Middle frontal gyrus (tissue), 1 donor: ENCODE measurements at regions not wholly inside any gene's neighbourhood (a gene's known extent, or its start where the extent isn't known, plus 50 kb on each side); places are given as distances from the start of the nearest gene placed in this dataset.

Source experiments
- DNase-seq: peaks from one replicate; pipeline ENCODE4 v3.0.0-alpha.2; 2015; ENCODE audit warnings: low spot score; ENCODE audit errors: extremely low spot score

DNA sequence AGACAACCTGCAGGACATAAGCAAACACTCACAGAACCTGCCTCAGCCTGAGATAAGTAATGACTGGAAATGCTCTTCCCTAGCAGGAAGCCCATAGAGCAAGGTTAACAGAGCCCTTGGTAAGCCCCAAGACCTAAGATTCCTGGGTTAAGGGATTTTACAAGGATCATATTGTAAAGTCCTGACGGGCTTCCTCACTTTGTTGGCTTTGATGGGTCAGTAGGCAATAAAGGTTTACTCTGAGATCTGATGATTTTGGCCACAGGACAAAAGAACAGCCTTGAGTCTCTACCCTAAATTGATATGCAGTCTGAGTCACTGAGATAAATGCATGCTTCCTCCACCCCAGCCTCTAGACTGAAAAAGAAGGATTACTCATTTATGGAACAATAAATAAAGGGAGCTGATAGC lies 270.8 kb downstream of the HTR7 start:
- DNase-seq, result no peak

DNA sequence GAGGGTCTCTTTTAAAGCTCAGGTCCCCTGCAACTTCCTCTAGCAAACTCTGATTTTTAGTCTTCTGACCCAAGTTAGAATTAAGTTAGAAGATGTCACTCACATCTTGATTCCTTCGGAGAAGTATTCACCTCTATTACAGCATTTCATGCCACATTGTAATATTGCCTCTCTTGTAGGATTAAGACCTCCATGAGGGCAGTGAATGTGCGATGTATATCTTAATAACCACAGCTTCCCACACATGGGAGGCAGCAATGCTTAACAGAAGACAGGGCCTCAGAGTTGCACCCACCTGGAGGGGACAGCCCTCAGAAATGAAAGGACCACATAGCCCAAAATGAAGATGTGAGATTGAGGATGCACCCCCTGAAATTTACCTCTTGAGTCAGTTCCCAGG lies 270.3 kb downstream of the HTR7 start:
- no peak for DNase-seq

- DNase-seq, result no peak
Measured at GRCh38 chr10:90588222-90588621, 269.6 kb downstream of the HTR7 start.

GRCh38 chr10:90589825-90590224 lies 268.0 kb downstream of the HTR7 start:
- no peak for DNase-seq

DNA sequence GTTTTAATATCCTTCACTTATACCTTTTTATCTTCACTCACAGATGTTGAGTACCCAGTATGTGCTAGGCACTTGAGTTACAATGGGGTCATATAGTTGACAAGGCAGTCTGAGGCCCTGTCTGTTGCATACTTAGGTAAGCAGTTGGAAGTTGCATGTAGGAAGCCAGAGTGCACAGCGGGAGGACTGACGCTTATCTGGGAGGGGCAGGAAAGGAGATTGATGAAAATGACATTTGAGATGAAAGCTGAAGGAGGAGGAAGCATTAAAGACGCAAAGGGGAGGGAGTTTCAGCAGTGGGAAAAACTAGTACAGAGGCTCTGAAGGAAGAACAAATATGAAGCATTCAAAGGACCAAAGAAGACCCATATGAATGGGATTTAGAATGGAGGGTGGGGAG lies 266.2 kb downstream of the HTR7 start:
- DNase-seq, result no peak

DNA sequence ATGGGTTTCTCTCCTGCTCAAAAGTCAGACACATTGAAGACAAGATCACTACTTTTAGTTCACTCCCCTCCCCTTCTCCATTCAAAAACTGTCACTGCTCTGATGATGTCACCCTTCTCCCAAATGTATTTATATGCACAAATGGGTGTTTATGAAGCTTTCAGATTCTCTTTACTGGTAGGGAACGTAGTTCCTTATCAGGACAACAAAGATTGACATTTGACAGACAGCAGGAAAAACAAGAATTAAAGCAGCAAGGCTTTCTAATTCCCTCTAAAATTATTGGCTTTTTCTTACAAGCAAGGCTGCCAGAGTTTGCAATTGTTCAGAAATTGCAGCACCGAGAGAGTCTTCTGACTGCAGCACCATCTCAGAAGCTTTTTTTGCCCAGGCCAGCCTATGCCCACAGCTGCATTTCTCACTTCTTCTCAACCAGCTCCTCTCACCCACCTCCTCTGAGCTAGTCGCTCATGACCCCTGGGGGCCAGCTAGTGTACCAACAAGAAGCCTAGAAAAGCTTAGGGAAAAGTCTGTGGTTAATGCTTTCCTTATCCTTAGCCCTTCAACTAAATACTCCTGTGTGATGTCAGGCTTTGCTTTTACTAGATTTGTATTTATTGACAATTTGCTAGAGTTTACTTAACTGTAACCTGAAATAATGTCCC lies 265.1 kb downstream of the HTR7 start:
- DNase-seq, result no peak

DNA sequence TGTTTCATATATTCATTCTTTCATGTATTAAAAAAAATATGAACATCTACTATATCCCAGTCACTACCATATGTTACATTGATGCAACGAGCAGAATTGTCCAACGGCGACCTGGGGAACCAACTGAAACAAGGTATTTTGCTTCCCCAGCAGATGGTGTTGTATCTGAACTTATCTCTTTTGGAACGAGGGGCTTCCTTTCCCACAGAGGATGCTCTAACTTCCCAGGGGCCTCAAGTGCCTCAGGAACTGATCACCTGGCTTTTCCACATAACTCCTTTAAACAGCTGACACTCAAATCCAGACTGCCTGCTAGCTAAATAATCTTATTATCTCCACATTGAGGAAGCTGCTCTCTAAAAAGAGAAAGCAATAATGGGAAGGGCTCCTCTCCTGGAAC lies 259.3 kb downstream of the HTR7 start:
- DNase-seq, result no peak

GRCh38 chr10:90602862-90603610 lies 254.8 kb downstream of the HTR7 start:
- no peak for DNase-seq

GRCh38 chr10:90604636-90605035 lies 253.2 kb downstream of the HTR7 start:
- DNase-seq, result no peak

DNA sequence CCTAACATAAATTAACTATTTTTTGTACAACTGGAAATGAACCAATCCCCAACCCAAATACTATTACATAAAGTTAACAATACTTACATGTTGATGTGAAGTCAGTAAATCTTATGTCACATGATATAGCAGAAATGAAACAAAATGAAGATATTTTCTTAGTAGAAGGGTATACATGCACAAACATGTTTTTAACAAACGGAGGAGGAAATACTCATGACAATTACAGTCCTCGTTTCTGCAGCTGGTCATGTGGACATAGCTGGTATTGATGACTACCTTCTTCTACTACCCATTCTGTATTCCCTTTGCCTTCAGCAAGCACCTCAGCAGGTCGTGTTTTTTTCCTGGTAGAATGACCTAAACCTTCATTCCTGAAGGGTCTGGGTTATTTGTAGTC lies 252.3 kb downstream of the HTR7 start:
- no peak for DNase-seq

- no peak for DNase-seq
Measured at GRCh38 chr10:90612276-90612675, 245.6 kb downstream of the HTR7 start.

- DNase-seq, result no peak
Measured at GRCh38 chr10:90614631-90615030, 243.2 kb downstream of the HTR7 start.

GRCh38 chr10:90621577-90621976 lies 236.3 kb downstream of the HTR7 start:
- DNase-seq, result no peak

DNA sequence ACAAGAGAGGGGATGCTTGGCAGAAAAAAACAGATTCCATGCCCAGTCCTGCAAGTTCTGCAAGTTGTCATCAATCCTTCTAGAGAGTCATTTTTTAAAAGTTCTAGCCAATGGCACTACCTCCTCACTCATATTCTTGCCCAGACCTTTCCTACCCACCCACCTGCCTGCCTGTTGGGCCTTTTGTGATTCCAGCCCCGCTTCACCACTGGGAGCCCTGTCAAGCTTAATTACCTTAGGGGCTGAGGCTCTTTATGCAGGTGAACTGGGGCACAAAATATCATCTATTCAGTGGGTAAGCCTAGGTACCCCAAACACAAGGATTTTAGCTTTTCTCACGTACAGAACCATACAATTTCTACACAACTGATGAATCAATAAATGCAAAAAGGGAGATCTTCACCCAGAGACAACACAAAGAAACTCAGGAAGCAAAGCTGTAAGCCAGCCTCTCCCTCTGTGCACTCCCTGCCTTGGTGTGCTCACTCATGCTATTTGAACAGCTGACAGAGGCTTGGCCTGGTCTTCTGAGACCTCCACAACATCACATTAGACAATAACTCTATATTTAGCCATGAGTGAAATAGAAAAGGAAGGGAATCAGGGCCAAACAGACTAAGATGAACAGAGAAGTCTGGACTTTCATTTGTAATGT lies 222.6 kb downstream of the HTR7 start:
- no peak for DNase-seq

DNA sequence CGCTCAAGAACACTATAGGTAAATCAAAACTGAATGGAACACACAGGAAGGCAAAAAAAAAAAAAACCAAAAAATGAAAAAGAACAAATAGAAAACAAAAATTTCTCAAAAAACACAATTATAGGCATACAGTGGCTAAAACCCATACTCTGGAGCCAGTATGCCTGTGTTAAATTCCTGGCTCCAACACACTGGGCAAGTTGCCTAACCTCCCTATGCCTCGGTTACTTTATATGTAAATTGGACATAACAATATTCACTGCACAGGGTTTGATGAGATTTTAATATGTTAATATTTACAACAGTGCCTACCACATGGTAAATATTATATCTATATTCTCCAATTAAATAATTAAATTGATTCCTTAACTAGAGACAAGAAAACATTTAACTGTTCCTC lies 217.1 kb downstream of the HTR7 start:
- DNase-seq, result no peak

GRCh38 chr10:90641731-90642130 lies 216.1 kb downstream of the HTR7 start:
- no peak for DNase-seq

DNA sequence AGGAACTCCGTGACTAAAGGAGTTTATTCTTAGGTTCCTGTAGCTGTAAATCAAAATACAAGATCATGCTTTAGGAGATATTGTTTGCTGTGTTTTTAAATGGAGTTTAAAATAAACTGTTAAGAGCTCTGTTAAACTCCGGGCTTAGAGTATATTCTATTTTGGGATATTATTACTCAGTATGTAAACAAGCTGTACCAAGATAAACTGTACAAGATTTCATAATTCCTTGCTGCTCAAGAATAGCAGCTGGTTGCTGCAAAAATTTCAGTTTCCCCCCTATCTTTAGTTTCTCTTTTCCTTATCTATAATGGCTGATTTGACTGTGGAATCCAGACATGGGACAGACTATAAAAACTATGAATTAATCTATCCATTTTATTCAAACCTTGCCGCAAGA lies 215.7 kb downstream of the HTR7 start:
- DNase-seq, result no peak

DNA sequence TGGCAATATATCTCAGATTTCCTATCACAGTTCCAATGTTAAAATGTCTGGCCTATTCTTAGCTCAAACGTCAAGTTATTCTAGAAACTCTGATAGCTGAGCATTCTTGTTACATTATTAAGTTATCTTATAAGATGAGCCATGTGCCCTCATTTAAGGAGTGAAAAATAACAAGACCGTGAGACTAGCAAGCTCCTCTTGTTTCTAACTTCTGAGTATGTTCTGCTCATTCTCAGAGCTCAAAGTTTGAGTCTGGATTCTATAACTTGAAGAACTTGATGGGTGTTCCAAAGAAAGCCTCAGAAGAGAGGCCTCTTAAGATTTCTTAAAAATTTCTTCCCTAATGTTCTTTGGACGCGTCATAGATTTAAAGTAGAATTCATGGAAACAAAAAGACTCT lies 215.2 kb downstream of the HTR7 start:
- no peak for DNase-seq

DNA sequence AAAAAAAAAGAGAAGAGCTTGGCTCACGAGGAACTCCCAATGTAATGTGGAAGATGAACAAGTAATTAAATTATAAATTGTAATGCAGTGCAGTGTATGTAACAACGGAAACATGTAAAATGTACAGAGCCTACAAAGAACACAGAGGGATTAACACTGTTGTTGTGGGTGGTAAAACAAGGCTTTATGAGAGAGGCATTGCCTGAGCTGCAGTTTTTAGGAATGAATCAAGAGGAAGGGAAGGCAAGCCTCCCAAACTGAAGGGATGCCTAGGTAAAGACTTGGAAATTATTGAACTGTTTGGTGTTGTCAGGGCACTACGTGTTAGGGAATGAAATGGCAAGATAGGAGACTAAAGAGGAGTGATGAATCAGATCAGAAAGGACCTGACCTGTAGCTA lies 213.7 kb downstream of the HTR7 start:
- no peak for DNase-seq

DNA sequence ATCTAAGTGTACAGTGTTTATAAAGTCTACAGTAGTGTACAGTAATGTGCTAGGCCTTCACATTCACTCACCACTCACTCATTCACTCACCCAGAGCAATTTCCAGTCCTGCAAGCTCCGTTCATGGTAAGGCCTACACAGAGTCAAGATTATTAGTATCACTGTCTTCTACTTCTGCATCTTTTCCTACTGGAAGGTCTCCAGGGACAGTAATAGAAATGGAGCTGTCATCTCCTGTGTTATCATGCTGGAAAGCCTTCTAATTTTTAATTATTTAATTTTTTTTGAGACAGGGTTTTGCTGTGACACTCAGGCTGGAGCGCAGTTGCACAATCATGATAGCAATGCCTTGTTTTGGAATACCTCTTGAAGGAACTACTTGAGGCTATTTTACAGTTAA lies 207.0 kb downstream of the HTR7 start:
- DNase-seq, result no peak

- no peak for DNase-seq
Measured at GRCh38 chr10:90652519-90652918, 205.3 kb downstream of the HTR7 start.

DNA sequence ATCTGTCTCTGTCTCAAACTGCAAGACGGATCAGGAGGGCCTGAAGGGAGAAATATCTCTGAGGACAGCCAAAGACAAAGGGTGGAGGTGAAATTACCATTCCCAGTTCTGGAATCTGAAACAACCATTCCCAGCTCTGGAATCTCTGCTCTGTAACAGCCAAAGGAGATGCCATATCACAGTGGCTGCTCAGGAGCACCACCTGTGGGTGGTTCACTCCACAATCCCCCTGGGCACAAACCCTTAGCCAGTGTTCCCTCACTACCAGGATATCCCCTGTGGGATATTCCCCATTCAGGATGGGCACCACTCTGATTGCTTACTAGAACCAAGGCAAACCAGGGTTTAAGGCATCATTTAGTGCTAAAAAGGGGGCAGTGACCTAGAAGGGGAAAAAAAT lies 199.0 kb downstream of the HTR7 start:
- DNase-seq, result no peak
